T-helper 17 cell (primary cell): ENCODE measurements at regions not wholly inside any gene's neighbourhood (a gene's known extent, or its start where the extent isn't known, plus 50 kb on each side); places are given as distances from the start of the nearest gene placed in this dataset.

Experiments
- ATAC-seq: fragments of 150-1000 bp; cut with Tn5 transposase; 2 replicates; pipeline ENCODE4 v1.10.0; 2021; ENCODE audit warnings: mild to moderate bottlenecking, moderate library complexity
- DNase-seq, 3 donors: peaks; one replicate each; pipeline versions ENCODE4 v3.0.0 to v3.0.0-alpha.2; 2020 to 2021
- H3K9me3 ChIP-seq: one replicate; pipeline ENCODE4 v1.7.0; 2013; ENCODE audit warnings: low read length, mild to moderate bottlenecking; ENCODE audit not compliant: control insufficient read depth, poor library complexity, severe bottlenecking
- H3K27ac Mint-ChIP-seq: one replicate; pipeline ENCODE4 v1.8.0; 2022; ENCODE audit warnings: mild to moderate bottlenecking, moderate library complexity, mixed read lengths
- H3K27me3 Mint-ChIP-seq: one replicate; pipeline ENCODE4 v1.8.0; 2022; ENCODE audit warnings: mixed read lengths
- H3K36me3 Mint-ChIP-seq: one replicate; pipeline ENCODE4 v1.8.0; 2022; ENCODE audit warnings: low read depth, mixed read lengths
- H3K4me1 Mint-ChIP-seq: one replicate; pipeline ENCODE4 v1.8.0; 2022; ENCODE audit warnings: mild to moderate bottlenecking, mixed read lengths
- H3K4me3 Mint-ChIP-seq: one replicate; pipeline ENCODE4 v1.8.0; 2022; ENCODE audit warnings: mild to moderate bottlenecking, moderate library complexity, mixed read lengths

DNA sequence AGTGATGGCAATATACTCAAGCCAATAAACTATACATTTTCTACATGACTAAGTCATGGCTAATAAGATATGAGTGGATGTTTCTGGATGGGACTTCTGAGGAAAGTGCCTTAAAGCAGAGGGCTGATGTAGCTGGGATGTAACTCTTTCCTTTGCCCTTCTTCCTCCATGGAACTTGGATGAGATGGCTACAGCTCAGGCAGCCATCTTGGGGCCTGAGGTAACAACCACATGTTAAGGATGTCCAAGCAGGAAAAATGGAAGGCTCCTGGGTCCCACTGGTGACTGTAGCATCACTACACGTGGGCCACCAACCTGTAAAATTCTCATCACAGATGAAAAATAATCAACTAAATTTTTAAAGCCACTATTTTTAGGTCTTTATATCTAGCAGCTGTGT lies 54.4 kb upstream of the GRIP1 start:
- no peak overlapping the region for H3K4me3 Mint-ChIP-seq
- H3K27me3 Mint-ChIP-seq, result peaks cover 13% of the 10 kb centered on the region
- DNase-seq, result no peak
- H3K36me3 Mint-ChIP-seq, result no peaks in the 10 kb centered on the region
- no peaks in the 10 kb centered on the region for H3K9me3 ChIP-seq
- no peak overlapping the region for H3K27ac Mint-ChIP-seq
- peaks cover 4% of the 10 kb centered on the region for H3K4me1 Mint-ChIP-seq
- no peak for ATAC-seq

- no peak overlapping the region for H3K4me3 Mint-ChIP-seq
- no peaks in the 10 kb centered on the region for H3K36me3 Mint-ChIP-seq
- no peak for ATAC-seq
Measured at GRCh38 chr12:66733839-66734238, 55.0 kb upstream of the GRIP1 start.

GRCh38 chr12:66735275-66735674 lies 56.4 kb upstream of the GRIP1 start:
- peaks cover 18% of the 10 kb centered on the region for H3K27me3 Mint-ChIP-seq
- peaks cover 4% of the 10 kb centered on the region for H3K4me1 Mint-ChIP-seq
- H3K4me3 Mint-ChIP-seq, result no peak overlapping the region
- DNase-seq (no peak), ATAC-seq (no peak)
- H3K36me3 Mint-ChIP-seq, result no peaks in the 10 kb centered on the region
- H3K27ac Mint-ChIP-seq, result no peak overlapping the region
- no peaks in the 10 kb centered on the region for H3K9me3 ChIP-seq

More at GRCh38 chr12:66733839-66734238, 55.0 kb upstream of the GRIP1 start:
- H3K27ac Mint-ChIP-seq, result no peak overlapping the region
- H3K9me3 ChIP-seq, result no peaks in the 10 kb centered on the region
- no peak for DNase-seq
- peaks cover 4% of the 10 kb centered on the region for H3K4me1 Mint-ChIP-seq
- H3K27me3 Mint-ChIP-seq, result peaks cover 13% of the 10 kb centered on the region

- Mint-ChIP-seq H3K4me3 (no peak overlapping the region), H3K4me1 (peaks cover 4% of the 10 kb centered on the region), H3K27me3 (peaks cover 20% of the 10 kb centered on the region), H3K27ac (no peak overlapping the region), H3K36me3 (no peaks in the 10 kb centered on the region)
- no peaks in the 10 kb centered on the region for H3K9me3 ChIP-seq
- ATAC-seq, result no peak
- DNase-seq, result no peak
Measured at GRCh38 chr12:66736931-66737330, 58.1 kb upstream of the GRIP1 start.

GRCh38 chr12:66739266-66739665 lies 60.4 kb upstream of the GRIP1 start:
- no peak overlapping the region for H3K27ac Mint-ChIP-seq
- H3K4me3 Mint-ChIP-seq, result no peak overlapping the region
- H3K36me3 Mint-ChIP-seq, result no peaks in the 10 kb centered on the region
- DNase-seq (no peak), ATAC-seq (no peak)
- H3K4me1 Mint-ChIP-seq, result peaks cover 10% of the 10 kb centered on the region
- H3K9me3 ChIP-seq, result no peaks in the 10 kb centered on the region
- H3K27me3 Mint-ChIP-seq, result peaks cover 11% of the 10 kb centered on the region

DNA sequence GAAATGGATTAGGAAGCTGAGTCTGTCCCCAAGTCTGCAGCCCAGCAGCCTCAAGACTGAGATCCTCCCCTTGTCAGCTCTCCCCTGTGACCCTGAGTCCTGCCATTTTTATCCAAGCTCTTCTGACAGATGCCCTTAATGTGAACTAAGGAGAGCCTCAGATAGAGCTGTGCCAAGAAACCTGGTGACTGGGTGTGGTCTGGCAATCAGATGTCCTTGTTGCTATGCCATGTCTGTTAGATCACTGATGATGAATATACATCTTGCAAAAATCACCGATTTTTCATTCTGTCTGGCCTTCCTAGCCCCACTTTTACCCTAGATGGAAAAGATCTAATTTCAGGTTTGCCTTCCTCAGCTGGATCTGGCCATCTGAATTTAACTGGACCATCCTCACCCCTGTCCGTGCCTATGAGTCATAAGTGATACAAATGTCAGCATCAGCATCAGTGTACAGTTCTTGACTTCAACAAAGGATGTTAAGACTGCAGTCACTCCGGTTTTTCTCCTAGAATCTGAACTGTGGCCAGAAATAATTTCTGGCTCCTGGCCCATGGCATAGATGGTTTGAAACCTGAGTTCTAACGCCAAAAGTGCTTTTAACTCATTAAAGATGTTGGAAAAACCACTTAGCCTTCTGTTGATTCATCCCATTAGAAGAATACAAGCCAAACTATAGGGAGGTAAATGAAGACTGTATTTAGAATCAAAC lies 61.2 kb upstream of the GRIP1 start:
- H3K9me3 ChIP-seq, result no peaks in the 10 kb centered on the region
- Mint-ChIP-seq H3K4me3 (no peak overlapping the region), H3K36me3 (no peaks in the 10 kb centered on the region), H3K27ac (no peak overlapping the region), H3K4me1 (peaks cover 10% of the 10 kb centered on the region), H3K27me3 (peaks cover 8% of the 10 kb centered on the region)
- ATAC-seq (no peak), DNase-seq (no peak)

DNA sequence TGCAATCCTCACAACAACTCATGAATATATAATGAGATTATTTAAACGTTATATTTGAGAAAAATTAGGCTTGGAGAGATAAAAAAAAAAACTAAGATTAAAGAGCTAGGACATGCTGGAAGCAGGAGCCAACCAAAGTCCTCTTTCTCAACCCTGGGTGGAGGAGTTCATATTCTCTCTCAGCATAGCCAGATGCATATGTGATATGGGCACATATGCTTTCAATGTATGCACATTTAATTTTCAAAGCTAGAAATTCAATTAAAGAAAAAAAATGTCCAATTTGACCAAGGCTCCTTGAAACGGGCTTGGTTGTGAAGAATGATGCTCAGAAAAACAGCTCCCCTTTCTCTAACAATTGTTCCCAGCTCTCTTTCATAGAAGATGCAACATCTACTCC lies 61.9 kb upstream of the GRIP1 start:
- peaks cover 8% of the 10 kb centered on the region for H3K4me1 Mint-ChIP-seq
- H3K27ac Mint-ChIP-seq, result no peak overlapping the region
- H3K9me3 ChIP-seq, result no peaks in the 10 kb centered on the region
- peaks cover 10% of the 10 kb centered on the region for H3K27me3 Mint-ChIP-seq
- ATAC-seq, result no peak
- H3K4me3 Mint-ChIP-seq, result no peak overlapping the region
- no peak for DNase-seq
- no peaks in the 10 kb centered on the region for H3K36me3 Mint-ChIP-seq

GRCh38 chr12:66741919-66742318 lies 63.0 kb upstream of the GRIP1 start:
- H3K9me3 ChIP-seq, result no peaks in the 10 kb centered on the region
- DNase-seq, result no peak
- ATAC-seq, result no peak
- Mint-ChIP-seq H3K27me3 (peaks cover 20% of the 10 kb centered on the region), H3K36me3 (no peaks in the 10 kb centered on the region), H3K4me1 (peaks cover 8% of the 10 kb centered on the region), H3K27ac (no peak overlapping the region), H3K4me3 (no peak overlapping the region)

DNA sequence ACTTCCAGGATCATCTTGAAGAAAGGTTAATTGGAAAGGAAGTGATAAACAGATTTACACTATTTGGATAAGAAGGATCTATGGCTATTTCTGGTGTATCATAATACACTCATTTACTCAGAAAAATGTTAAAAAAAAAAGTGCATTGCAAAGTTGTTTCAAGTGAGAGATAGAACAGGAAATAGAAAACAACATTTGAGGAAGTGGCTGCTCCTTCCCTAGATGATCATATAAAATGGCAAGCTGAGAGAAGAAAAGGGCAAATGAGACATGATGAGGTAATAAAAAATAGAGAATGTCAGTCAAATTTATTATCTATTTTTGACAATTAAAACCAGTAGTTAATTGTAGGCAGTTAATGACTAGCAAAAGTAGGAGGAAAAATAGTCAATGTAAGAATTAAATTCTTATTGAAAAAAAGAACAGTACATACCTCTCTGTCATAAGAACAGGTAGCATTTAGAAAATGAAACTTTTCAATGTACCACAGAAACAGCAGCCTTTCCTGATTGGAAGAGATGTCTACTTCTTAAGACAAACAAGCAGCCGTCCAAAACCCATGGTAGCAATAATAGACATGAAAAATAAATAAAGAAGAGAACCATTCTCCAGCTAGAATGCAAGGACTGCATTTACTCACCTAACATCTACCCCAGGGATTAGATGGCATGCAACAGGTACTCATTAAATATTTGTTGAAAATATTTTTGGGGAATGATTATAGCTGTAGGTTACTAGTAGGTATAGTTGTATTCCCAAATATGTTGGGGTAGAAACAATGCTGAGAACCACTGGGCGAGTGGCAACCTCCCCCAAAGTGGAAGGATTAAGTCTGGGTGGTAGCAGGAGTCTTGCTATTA lies 63.9 kb upstream of the GRIP1 start:
- Mint-ChIP-seq H3K4me3 (no peak overlapping the region), H3K4me1 (peaks cover 8% of the 10 kb centered on the region), H3K27ac (no peak overlapping the region), H3K36me3 (no peaks in the 10 kb centered on the region), H3K27me3 (peaks cover 20% of the 10 kb centered on the region)
- DNase-seq (no peak), ATAC-seq (no peak)
- no peaks in the 10 kb centered on the region for H3K9me3 ChIP-seq

DNA sequence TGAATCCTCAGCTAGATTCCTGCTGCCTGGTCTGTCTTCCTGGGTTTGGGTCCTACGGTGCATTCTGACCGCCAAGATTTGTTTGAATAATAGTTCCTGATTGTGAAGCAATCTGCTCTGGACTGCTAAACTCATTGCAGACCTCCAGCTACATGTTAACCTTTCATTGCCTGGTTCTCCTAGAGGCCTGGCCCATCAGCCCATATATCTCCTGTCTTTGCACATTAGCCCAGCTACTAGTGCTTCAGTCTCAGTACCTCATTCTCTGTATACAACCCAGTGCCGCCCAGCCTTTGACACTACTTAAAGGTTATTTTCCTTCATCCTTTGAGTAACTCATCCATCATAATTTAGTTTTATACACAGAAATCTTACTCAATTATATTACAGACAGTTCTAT lies 65.6 kb upstream of the GRIP1 start:
- H3K4me3 Mint-ChIP-seq, result no peak overlapping the region
- DNase-seq (no peak), ATAC-seq (no peak)
- peaks cover 22% of the 10 kb centered on the region for H3K27me3 Mint-ChIP-seq
- no peaks in the 10 kb centered on the region for H3K36me3 Mint-ChIP-seq
- H3K9me3 ChIP-seq, result no peaks in the 10 kb centered on the region
- peaks cover 8% of the 10 kb centered on the region for H3K4me1 Mint-ChIP-seq
- H3K27ac Mint-ChIP-seq, result no peak overlapping the region

DNA sequence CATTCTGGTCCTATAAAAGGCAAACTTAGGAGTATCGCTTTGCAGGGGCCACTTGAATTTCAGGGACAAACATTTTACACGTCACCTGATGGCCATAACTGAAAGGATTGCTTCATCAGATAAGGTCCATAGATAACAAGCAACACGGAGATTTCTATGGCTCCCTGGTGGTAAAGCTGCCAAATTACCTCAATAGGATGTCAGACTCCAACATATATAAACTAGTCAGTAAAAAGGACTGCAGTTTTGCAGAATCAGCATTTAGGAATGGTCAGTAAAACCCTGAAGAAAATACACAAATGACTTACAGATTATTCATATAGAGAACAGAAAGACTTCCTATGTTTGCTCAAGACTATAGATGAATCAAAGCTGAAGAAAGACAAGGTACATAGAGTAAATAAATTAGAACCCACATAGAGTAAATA lies 66.1 kb upstream of the GRIP1 start:
- ATAC-seq (no peak), DNase-seq (no peak)
- Mint-ChIP-seq H3K36me3 (no peaks in the 10 kb centered on the region), H3K27me3 (peaks cover 25% of the 10 kb centered on the region), H3K4me1 (peaks cover 8% of the 10 kb centered on the region), H3K27ac (no peak overlapping the region), H3K4me3 (no peak overlapping the region)
- H3K9me3 ChIP-seq, result no peaks in the 10 kb centered on the region

DNA sequence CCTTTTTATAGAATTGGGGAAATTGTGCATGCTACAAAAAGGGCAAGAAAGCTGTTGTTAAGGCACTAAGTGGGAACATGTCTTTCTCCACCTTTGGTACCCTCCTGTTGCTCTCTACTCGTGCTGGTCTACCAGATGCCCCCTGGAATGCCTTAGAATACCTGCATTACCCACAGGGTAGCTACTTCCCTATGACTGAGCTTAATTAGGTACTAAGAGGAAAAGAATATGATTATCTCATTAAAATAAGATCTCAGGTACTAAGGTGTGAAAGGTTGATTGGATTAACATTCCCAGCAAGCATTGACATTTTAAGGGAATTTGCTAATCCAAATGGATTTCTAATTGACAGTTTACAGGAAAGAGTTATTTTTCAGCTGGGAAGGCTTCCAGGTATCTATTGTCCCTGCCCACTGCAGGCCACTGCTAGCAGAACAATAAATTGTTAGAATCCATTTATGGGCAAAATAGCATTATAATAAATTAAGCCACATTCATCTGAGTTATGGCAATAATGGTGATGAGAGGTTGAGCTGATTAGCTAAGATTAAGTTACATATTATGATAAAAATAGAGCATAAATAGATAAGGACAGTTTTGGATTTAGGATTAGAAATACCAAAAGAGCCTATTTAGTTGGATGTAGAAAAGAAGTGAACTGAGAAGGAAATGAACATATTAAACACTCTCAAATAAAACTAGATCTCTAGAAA lies 67.8 kb upstream of the GRIP1 start:
- no peaks in the 10 kb centered on the region for H3K36me3 Mint-ChIP-seq
- no peak overlapping the region for H3K27ac Mint-ChIP-seq
- H3K9me3 ChIP-seq, result no peaks in the 10 kb centered on the region
- peaks cover 8% of the 10 kb centered on the region for H3K4me1 Mint-ChIP-seq
- ATAC-seq (no peak), DNase-seq (no peak)
- H3K27me3 Mint-ChIP-seq, result peaks cover 33% of the 10 kb centered on the region
- H3K4me3 Mint-ChIP-seq, result no peak overlapping the region

GRCh38 chr12:66751432-66752113 lies 72.7 kb upstream of the GRIP1 start:
- H3K27ac Mint-ChIP-seq, result no peak overlapping the region
- H3K4me3 Mint-ChIP-seq, result no peak overlapping the region
- no peaks in the 10 kb centered on the region for H3K9me3 ChIP-seq
- H3K27me3 Mint-ChIP-seq, result peaks cover 41% of the 10 kb centered on the region
- DNase-seq (no peak), ATAC-seq (no peak)
- no peaks in the 10 kb centered on the region for H3K36me3 Mint-ChIP-seq
- no peaks in the 10 kb centered on the region for H3K4me1 Mint-ChIP-seq
